GM23338 (cell line): ENCODE measurements at regions not wholly inside any gene's neighbourhood (a gene's known extent, or its start where the extent isn't known, plus 50 kb on each side); places are given as distances from the start of the nearest gene placed in this dataset.

ENCODE experiments used
- ATAC-seq: fragments of 200-7000 bp; cut with Tn5 transposase; 3 replicates; pipeline ENCODE4 v1.9.1; 2020
- DNase-seq: peaks from one replicate; pipeline ENCODE4 v3.0.0-alpha.2; 2015; ENCODE audit warnings: low spot score
- H2AFZ ChIP-seq: fragments of 200-600 bp; sonication (generic); 2 replicates; pipeline ENCODE4 v1.8.0; 2016; ENCODE audit warnings: antibody characterized with exemption, mild to moderate bottlenecking, moderate library complexity
- H3F3A ChIP-seq: fragments of 200-600 bp; sonication (generic); replicated peaks from 2 replicates; pipeline ENCODE4 v1.8.0; 2017; ENCODE audit warnings: antibody characterized with exemption, mixed run types, low read depth
- H3K27ac ChIP-seq: fragments of 200-600 bp; sonication (generic); 2 replicates; pipeline ENCODE4 v1.6.1; 2016; ENCODE audit warnings: low read depth
- H3K27me3 ChIP-seq: fragments of 200-600 bp; sonication (generic); 2 replicates; pipeline ENCODE4 v1.8.0; 2016; ENCODE audit warnings: mild to moderate bottlenecking, mixed run types, moderate library complexity; ENCODE audit not compliant: insufficient read depth
- H3K36me3 ChIP-seq: fragments of 200-600 bp; sonication (generic); 2 replicates; pipeline ENCODE4 v1.8.0; 2016; ENCODE audit warnings: mild to moderate bottlenecking; ENCODE audit not compliant: insufficient read depth
- H3K4me1 ChIP-seq: fragments of 200-600 bp; sonication (generic); 2 replicates; pipeline ENCODE4 v1.8.0; 2016; ENCODE audit warnings: mild to moderate bottlenecking, moderate library complexity; ENCODE audit not compliant: insufficient read depth
- H3K4me2 ChIP-seq: fragments of 200-600 bp; sonication (generic); 2 replicates; pipeline ENCODE4 v1.7.1; 2017; ENCODE audit warnings: mixed run types
- H3K4me3 ChIP-seq: fragments of 200-600 bp; sonication (generic); 2 replicates; pipeline ENCODE4 v1.6.1; 2016; ENCODE audit warnings: mixed run types
- H3K79me2 ChIP-seq: fragments of 200-600 bp; sonication (generic); replicated peaks from 2 replicates; pipeline ENCODE4 v1.8.0; 2017; ENCODE audit warnings: mild to moderate bottlenecking; ENCODE audit not compliant: insufficient read depth
- H3K9me2 ChIP-seq: fragments of 200-600 bp; sonication (generic); 2 replicates; pipeline ENCODE4 v1.8.0; 2017; ENCODE audit not compliant: insufficient read depth
- H4K20me1 ChIP-seq: fragments of 200-600 bp; sonication (generic); replicated peaks from 2 replicates; pipeline ENCODE4 v1.8.0; 2017; ENCODE audit warnings: mild to moderate bottlenecking; ENCODE audit not compliant: insufficient read depth
- H3K27ac Mint-ChIP-seq: 2 replicates; pipeline ENCODE4 v1.8.0; 2020; ENCODE audit warnings: inconsistent platforms, mild to moderate bottlenecking, moderate library complexity, mixed read lengths
- H3K27me3 Mint-ChIP-seq: 3 replicates; pipeline ENCODE4 v1.8.0; 2022; ENCODE audit warnings: low read depth, mild to moderate bottlenecking, moderate library complexity, mixed read lengths, inconsistent platforms; ENCODE audit not compliant: insufficient read depth, poor library complexity
- H3K36me3 Mint-ChIP-seq: 3 replicates; pipeline ENCODE4 v1.8.0; 2021; ENCODE audit warnings: low read depth, mild to moderate bottlenecking, inconsistent platforms, moderate library complexity, mixed read lengths
- H3K4me1 Mint-ChIP-seq: 3 replicates; pipeline ENCODE4 v1.8.0; 2020; ENCODE audit warnings: mild to moderate bottlenecking, inconsistent platforms, mixed read lengths
- H3K4me3 Mint-ChIP-seq: 3 replicates; pipeline ENCODE4 v1.8.0; 2021; ENCODE audit warnings: moderate library complexity, mild to moderate bottlenecking, inconsistent platforms, mixed read lengths
- H3K9me3 Mint-ChIP-seq: 3 replicates; pipeline ENCODE4 v1.8.0; 2020; ENCODE audit warnings: moderate library complexity, mild to moderate bottlenecking, inconsistent platforms, mixed read lengths
- CREB1 ChIP-seq: fragments of 250-450 bp; sonication (Bioruptor Pico); IDR thresholded peaks from 2 replicates; pipeline ENCODE4 v1.5.0; 2020; ENCODE audit warnings: low read depth, mild to moderate bottlenecking, moderate library complexity
- CTCF ChIP-seq, 2 experiments: fragments of 200-600 bp in 1 of 2; sonication (generic) in 1 of 2; conservative IDR thresholded peaks; 2 replicates each; pipeline versions ENCODE4 v1.5.1 to v1.6.1; 2016 to 2017; ENCODE audit warnings: antibody characterized with exemption in 2 of 2, low read depth in 2 of 2, mild to moderate bottlenecking in 2 of 2, moderate library complexity in 1 of 2
- ETS1 ChIP-seq: IDR thresholded peaks from 2 replicates; pipeline ENCODE4 v1.6.1; 2016; ENCODE audit warnings: antibody characterized with exemption
- EZH2 ChIP-seq: fragments of 200-600 bp; sonication (generic); IDR thresholded peaks from one replicate; pipeline ENCODE4 v1.8.0; 2017; ENCODE audit warnings: antibody characterized with exemption, mild to moderate bottlenecking, low read depth; ENCODE audit not compliant: unreplicated experiment
- EZH2phosphoT487 ChIP-seq: fragments of 200-600 bp; sonication (generic); IDR thresholded peaks from one replicate; pipeline ENCODE4 v1.8.1; 2018; ENCODE audit warnings: antibody characterized with exemption; ENCODE audit not compliant: unreplicated experiment
- JUNB ChIP-seq: IDR thresholded peaks from one replicate; pipeline ENCODE4 v1.6.1; 2016; ENCODE audit warnings: antibody characterized with exemption; ENCODE audit not compliant: unreplicated experiment
- NANOG ChIP-seq: IDR thresholded peaks from 2 replicates; pipeline ENCODE4 v1.6.1; 2016; ENCODE audit warnings: antibody characterized with exemption, borderline replicate concordance
- POLR2AphosphoS5 ChIP-seq: IDR thresholded peaks from 2 replicates; pipeline ENCODE4 v1.6.1; 2016; ENCODE audit warnings: antibody characterized with exemption, low read depth
- REST ChIP-seq: IDR thresholded peaks from one replicate; pipeline ENCODE4 v1.6.1; 2018; ENCODE audit warnings: antibody characterized with exemption; ENCODE audit not compliant: unreplicated experiment
- STAT1 ChIP-seq: IDR thresholded peaks from one replicate; pipeline ENCODE4 v1.6.1; 2016; ENCODE audit warnings: antibody characterized with exemption; ENCODE audit not compliant: unreplicated experiment
- ZNF114 ChIP-seq: fragments of 250-450 bp; sonication (Bioruptor Pico); IDR thresholded peaks from 2 replicates; pipeline ENCODE4 v1.5.0; 2020; ENCODE audit warnings: mild to moderate bottlenecking, moderate library complexity
- ZNF331 ChIP-seq: fragments of 250-450 bp; sonication (Bioruptor Pico); IDR thresholded peaks from 2 replicates; pipeline ENCODE4 v1.5.0; 2020; ENCODE audit warnings: low read depth, mild to moderate bottlenecking, moderate library complexity
- ZNF462 ChIP-seq: fragments of 250-450 bp; sonication (Bioruptor Pico); IDR thresholded peaks from 2 replicates; pipeline ENCODE4 v1.5.0; 2020; ENCODE audit warnings: mild to moderate bottlenecking, moderate library complexity

GRCh38 chr15:39099524-39099923 is 481.4 kb upstream of the THBS1 start:
- Histone ChIP-seq H4K20me1 (no peaks in the 10 kb centered on the region), H3K9me2 (peaks cover 12% of the 10 kb centered on the region; the same call in 1 of the 2 replicates), H3K27ac (no peak overlapping the region), H3F3A (no peaks in the 10 kb centered on the region), H3K4me2 (no peak overlapping the region), H3K4me1 (peaks cover 23% of the 10 kb centered on the region), H3K79me2 (no peaks in the 10 kb centered on the region), H3K27me3 (no peaks in the 10 kb centered on the region), H3K36me3 (no peaks in the 10 kb centered on the region), H2AFZ (no peak overlapping the region), H3K4me3 (no peak overlapping the region)
- Mint-ChIP-seq H3K4me1 (peaks cover 20% of the 10 kb centered on the region), H3K9me3 (no peaks in the 10 kb centered on the region), H3K27me3 (no peaks in the 10 kb centered on the region), H3K36me3 (no peaks in the 10 kb centered on the region), H3K27ac (no peak overlapping the region), H3K4me3 (no peak overlapping the region)
- ATAC-seq = no peak
- no peak for DNase-seq
- TF ChIP-seq STAT1 (no peak), CREB1 (CRISPR knock-in tag) (no peak), ETS1 (no peak), CTCF (conservative IDR thresholded peaks at IDR 0.05; ENCODE audit: low read depth in 2 of 2) (no peak), EZH2 (no peak), ZNF114 (CRISPR knock-in tag) (no peak), NANOG (no peak), JUNB (no peak), EZH2phosphoT487 (no peak), POLR2AphosphoS5 (no peak), ZNF462 (CRISPR knock-in tag) (no peak), REST (no peak), ZNF331 (no peak)
